ENCODE measurements at regions not wholly inside any gene's neighbourhood (a gene's known extent, or its start where the extent isn't known, plus 50 kb on each side); places are given as distances from the start of the nearest gene placed in this dataset.
"Not testable (repeated sequence)": the region's sequence is repeated elsewhere in the genome, so short reads cannot be mapped to it uniquely, and the experiment has no call there.

GRCh38 chr1:96596226-96596922 is 125.2 kb upstream of the PTBP2 start:
- Histone ChIP-seq H4K20me1 (ENCODE audit: insufficient read depth) (no peaks in the 10 kb centered on the region), H3K4me2 (no peak overlapping the region), H3K9me2 (ENCODE audit: insufficient read depth) (no peaks in the 10 kb centered on the region), H3K9me3 (ENCODE audit: insufficient read depth, low read depth) (no peaks in the 10 kb centered on the region), H3K4me3 (no peak overlapping the region), H3K4me1 (replicated peaks; ENCODE audit: insufficient read depth) (no peaks in the 10 kb centered on the region), H3K36me3 (ENCODE audit: low read depth) (no peaks in the 10 kb centered on the region), H3K79me2 (ENCODE audit: low read depth) (no peaks in the 10 kb centered on the region), H2AFZ (no peak overlapping the region), H3K27ac (no peak overlapping the region), H3F3A (ENCODE audit: insufficient read depth, low read depth) (no peaks in the 10 kb centered on the region), H3K27me3 (ENCODE audit: insufficient read depth, low read depth) (no peaks in the 10 kb centered on the region)
- DNase-seq, result peak in 1 of 2 experiments; percentile 8
- intact Hi-C loops (cut with micrococcal nuclease; ENCODE audit: unreplicated experiment), result no loop called here
- ChIA-PET POLR2A (ENCODE audit: unreplicated experiment) (no interaction called here), CTCF (no interaction called here)
- TF ChIP-seq CTCF (conservative IDR thresholded peaks at IDR 0.05) (peak; percentile 78), EZH2 (IDR thresholded peaks at IDR 0.05; ENCODE audit: low read depth) (no peak)
- no TSS peak for BruUV-seq (replicated peaks)

- Histone ChIP-seq H3K9me3 (ENCODE audit: insufficient read depth, low read depth) (no peaks in the 10 kb centered on the region), H3K4me1 (replicated peaks; ENCODE audit: insufficient read depth) (no peaks in the 10 kb centered on the region), H4K20me1 (ENCODE audit: insufficient read depth) (no peaks in the 10 kb centered on the region), H3K79me2 (ENCODE audit: low read depth) (no peaks in the 10 kb centered on the region), H3K4me2 (no peak overlapping the region), H3K4me3 (no peak overlapping the region), H3K27ac (no peak overlapping the region), H3K9me2 (ENCODE audit: insufficient read depth) (no peaks in the 10 kb centered on the region), H3K27me3 (ENCODE audit: insufficient read depth, low read depth) (no peaks in the 10 kb centered on the region), H2AFZ (no peak overlapping the region), H3K36me3 (ENCODE audit: low read depth) (no peaks in the 10 kb centered on the region), H3F3A (ENCODE audit: insufficient read depth, low read depth) (no peaks in the 10 kb centered on the region)
- ChIA-PET POLR2A (ENCODE audit: unreplicated experiment) (interaction anchor here (0.6 kb wide), 1 partner anchor 524 kb away, joined by 3 read pairs; no protein-coding TSS in a partner anchor), CTCF (no interaction called here)
- BruUV-seq (replicated peaks), result no TSS peak
- intact Hi-C loops (cut with micrococcal nuclease; ENCODE audit: unreplicated experiment), result no loop called here
- TF ChIP-seq CTCF (conservative IDR thresholded peaks at IDR 0.05) (no peak), EZH2 (IDR thresholded peaks at IDR 0.05; ENCODE audit: low read depth) (no peak)
- no peak for DNase-seq
Observed at GRCh38 chr1:96597218-96597617, 124.4 kb upstream of the PTBP2 start.

GRCh38 chr1:96598416-96599168 is 123.0 kb upstream of the PTBP2 start:
- Histone ChIP-seq H2AFZ (no peak overlapping the region), H3K9me3 (ENCODE audit: insufficient read depth, low read depth) (no peaks in the 10 kb centered on the region), H3K79me2 (ENCODE audit: low read depth) (no peaks in the 10 kb centered on the region), H4K20me1 (ENCODE audit: insufficient read depth) (no peaks in the 10 kb centered on the region), H3K27ac (no peak overlapping the region), H3K36me3 (ENCODE audit: low read depth) (no peaks in the 10 kb centered on the region), H3K27me3 (ENCODE audit: insufficient read depth, low read depth) (no peaks in the 10 kb centered on the region), H3K4me2 (no peak overlapping the region), H3K4me3 (no peak overlapping the region), H3K4me1 (replicated peaks; ENCODE audit: insufficient read depth) (no peaks in the 10 kb centered on the region), H3K9me2 (ENCODE audit: insufficient read depth) (no peaks in the 10 kb centered on the region), H3F3A (ENCODE audit: insufficient read depth, low read depth) (no peaks in the 10 kb centered on the region)
- POLR2A ChIA-PET (ENCODE audit: unreplicated experiment), result no interaction called here
- intact Hi-C loops (cut with micrococcal nuclease; ENCODE audit: unreplicated experiment), result no loop called here
- DNase-seq, result no peak
- no TSS peak for BruUV-seq (replicated peaks)
- TF ChIP-seq EZH2 (IDR thresholded peaks at IDR 0.05; ENCODE audit: low read depth), result no peak
- no peak for TF ChIP-seq CTCF (conservative IDR thresholded peaks at IDR 0.05)
- CTCF ChIA-PET, result no interaction called here

- H3K79me2 ChIP-seq (ENCODE audit: low read depth); BruUV-seq (replicated peaks); H3K4me2 ChIP-seq; H3K4me1 ChIP-seq (replicated peaks; ENCODE audit: insufficient read depth); H3K36me3 ChIP-seq (ENCODE audit: low read depth); POLR2A ChIA-PET (ENCODE audit: unreplicated experiment); H3K27ac ChIP-seq; H3F3A ChIP-seq (ENCODE audit: insufficient read depth, low read depth); DNase-seq; H4K20me1 ChIP-seq (ENCODE audit: insufficient read depth); H3K9me2 ChIP-seq (ENCODE audit: insufficient read depth); H3K4me3 ChIP-seq; H2AFZ ChIP-seq; H3K27me3 ChIP-seq (ENCODE audit: insufficient read depth, low read depth); intact Hi-C loops (cut with micrococcal nuclease; ENCODE audit: unreplicated experiment); H3K9me3 ChIP-seq (ENCODE audit: insufficient read depth, low read depth); CTCF ChIA-PET: not testable (repeated sequence)
Observed at GRCh38 chr1:96604620-96605019, 117.0 kb upstream of the PTBP2 start.

GRCh38 chr1:96617375-96617774 is 104.2 kb upstream of the PTBP2 start:
- H4K20me1 ChIP-seq (ENCODE audit: insufficient read depth); H2AFZ ChIP-seq; H3K27ac ChIP-seq; CTCF ChIA-PET; intact Hi-C loops (cut with micrococcal nuclease; ENCODE audit: unreplicated experiment); POLR2A ChIA-PET (ENCODE audit: unreplicated experiment); H3K4me1 ChIP-seq (replicated peaks; ENCODE audit: insufficient read depth); H3K79me2 ChIP-seq (ENCODE audit: low read depth); H3K4me3 ChIP-seq; H3K4me2 ChIP-seq; BruUV-seq (replicated peaks); H3K9me3 ChIP-seq (ENCODE audit: insufficient read depth, low read depth); H3F3A ChIP-seq (ENCODE audit: insufficient read depth, low read depth); H3K27me3 ChIP-seq (ENCODE audit: insufficient read depth, low read depth); H3K9me2 ChIP-seq (ENCODE audit: insufficient read depth); H3K36me3 ChIP-seq (ENCODE audit: low read depth): not testable (repeated sequence)
- DNase-seq, result peak in 1 of 2 experiments; percentile 8

All from PC-9 (cell line).